ENCODE measurements at regions not wholly inside any gene's neighbourhood (a gene's known extent, or its start where the extent isn't known, plus 50 kb on each side); places are given as distances from the start of the nearest gene placed in this dataset.
A peak's percentile ranks its signal among the peaks of the same experiment; 100 is the strongest.
"Not testable (repeated sequence)": the region's sequence is repeated elsewhere in the genome, so short reads cannot be mapped to it uniquely, and the experiment has no call there.

- no peak for DNase-seq
Measured at GRCh38 chr10:94091649-94092048, 97.9 kb downstream of the PLCE1 start.

DNA sequence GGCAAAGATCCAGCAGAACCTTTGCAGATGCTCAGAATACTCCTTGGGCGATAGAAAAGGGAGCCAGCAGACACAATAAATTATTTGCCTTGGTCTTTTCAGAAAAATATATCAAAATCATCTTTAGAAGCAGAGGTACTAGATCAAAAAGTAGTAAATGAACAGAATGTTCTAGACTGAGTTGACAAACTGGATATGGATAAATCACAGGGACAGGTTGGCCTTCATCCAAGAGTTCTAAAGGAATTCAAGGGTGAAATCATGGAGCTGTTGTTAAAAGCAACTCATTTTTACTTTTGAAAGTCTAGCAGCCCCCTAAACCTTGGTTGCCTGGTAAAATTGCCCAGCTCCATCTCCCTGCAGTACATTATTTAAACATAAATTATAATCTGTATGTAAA is 99.1 kb downstream of the PLCE1 start:
- DNase-seq = peak; percentile 45

DNA sequence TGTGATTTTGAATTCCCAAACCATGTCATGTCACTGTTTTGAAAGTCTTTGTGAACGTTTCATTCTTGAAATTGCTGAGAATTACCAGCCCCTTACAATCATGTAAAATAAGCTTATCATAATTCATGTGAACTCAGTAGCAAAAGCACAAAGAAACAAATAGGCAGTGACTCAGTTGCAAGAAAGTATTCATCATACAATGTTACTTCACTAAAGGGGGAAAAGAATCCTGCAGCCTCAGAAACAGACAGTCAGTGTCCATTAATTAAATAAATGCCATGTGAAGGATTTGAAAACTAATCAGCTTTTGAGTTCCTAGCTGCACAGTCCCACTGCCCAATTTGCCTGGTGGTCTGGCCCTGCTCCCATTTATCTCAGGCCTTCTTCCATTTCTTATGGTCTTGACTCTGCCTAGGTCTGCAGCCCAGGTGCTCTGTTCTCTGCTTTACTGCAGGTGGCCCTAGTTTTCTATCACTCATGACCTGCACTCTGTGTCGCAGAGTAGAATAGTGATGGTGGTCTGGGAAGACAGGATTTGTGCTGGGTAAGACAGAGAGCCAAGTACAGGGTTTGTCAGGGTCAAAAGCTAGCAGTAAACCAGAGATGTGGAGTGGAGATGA is 99.7 kb downstream of the PLCE1 start:
- no peak for DNase-seq

DNA sequence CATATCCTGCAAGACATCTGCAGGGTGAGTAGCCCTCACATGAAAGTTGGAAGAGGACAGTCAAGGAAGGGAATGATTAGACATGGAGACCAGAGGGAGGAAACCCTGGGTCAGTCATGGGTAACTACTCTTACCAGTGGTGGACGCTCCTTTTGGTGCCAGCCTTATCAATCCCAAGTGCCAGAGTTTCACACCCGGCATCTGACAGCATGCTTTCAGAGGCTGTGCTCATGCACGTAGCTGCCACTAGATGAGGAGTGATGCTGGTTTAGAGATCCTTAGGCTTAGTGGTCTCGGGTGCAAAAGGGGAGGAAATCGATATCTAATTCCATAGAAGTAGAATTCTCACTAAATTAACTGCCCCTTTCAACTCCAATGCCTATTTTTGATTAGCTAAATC is 100.8 kb downstream of the PLCE1 start:
- DNase-seq = no peak

GRCh38 chr10:94097656-94098055 is 103.9 kb downstream of the PLCE1 start:
- DNase-seq = no peak

GRCh38 chr10:94098896-94099295 is 105.2 kb downstream of the PLCE1 start:
- no peak for DNase-seq

GRCh38 chr10:94101894-94102293 is 108.2 kb downstream of the PLCE1 start:
- DNase-seq = no peak

DNA sequence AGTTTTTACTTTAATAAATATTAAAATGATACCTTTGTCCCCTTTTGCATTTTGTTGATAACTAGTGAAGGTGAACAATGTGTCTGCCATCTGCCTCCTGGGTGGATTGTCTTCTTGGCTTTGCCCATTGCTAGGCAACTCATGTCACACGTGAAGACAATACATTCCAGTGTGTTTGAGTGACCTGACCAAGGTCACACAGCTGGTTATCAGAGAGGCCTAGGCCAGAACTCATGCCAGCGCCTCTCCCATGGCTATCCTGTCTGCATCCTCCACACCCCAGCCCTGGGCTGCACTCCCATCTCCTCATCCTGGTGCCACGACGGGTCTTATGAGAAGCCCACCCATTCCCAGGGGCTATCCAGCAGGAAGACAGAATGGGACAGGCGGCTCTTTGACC is 108.7 kb downstream of the PLCE1 start:
- no peak for DNase-seq

GRCh38 chr10:94103192-94103591 is 109.5 kb downstream of the PLCE1 start:
- DNase-seq = no peak

GRCh38 chr10:94103801-94104221 is 110.1 kb downstream of the PLCE1 start:
- DNase-seq = peak; percentile 73

DNA sequence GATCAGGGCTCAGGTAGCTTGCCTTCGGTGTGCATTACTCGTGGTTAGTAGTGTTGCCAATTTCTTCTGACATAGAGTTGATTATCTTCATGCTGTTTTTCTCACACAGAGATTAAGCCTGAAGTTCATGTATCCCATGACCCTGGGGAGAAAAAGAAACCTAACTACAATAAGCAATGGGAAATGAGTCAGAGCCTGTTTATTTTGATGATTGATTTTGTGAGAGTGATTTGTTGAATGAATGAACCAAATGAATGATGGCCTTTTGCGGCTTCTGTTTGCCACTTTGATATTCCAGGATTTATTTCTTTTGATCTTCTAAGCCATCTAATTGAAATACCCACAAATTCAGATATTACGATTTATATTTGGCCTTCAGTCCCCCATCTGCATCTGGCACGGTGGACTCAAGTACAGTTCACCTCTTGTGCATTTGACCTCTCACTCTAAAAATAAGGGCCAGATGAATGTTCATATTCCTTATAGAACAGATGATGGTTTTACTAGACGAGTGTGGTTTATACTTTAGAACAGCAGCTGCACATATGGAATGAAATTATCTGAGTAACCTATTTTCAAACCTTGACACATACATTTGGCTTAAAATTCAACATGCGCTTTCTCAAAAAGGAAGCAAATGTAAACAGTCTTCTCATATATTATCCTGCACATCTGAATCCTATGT is 110.7 kb downstream of the PLCE1 start:
- peak; percentile 15 for DNase-seq

- DNase-seq = no peak
Measured at GRCh38 chr10:94105226-94105625, 111.5 kb downstream of the PLCE1 start.

DNA sequence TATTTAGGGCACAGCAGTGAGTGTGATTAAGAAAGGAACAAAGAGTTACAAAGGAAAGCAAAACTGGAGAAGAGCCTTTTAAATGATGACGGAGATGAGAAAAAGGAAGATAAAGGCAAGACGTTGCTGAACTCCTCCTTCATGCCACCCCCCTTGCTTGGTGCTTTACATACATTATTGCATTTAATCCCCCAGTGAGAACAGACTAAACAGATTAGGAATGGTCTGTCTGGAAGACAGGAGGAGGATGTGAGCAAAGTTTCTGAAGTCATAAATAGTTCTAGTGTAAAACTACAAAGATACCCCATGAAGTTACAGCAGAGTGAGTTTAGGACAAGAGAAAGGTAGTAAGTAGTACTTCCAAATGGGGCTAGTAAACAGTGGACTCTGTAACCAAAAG is 113.5 kb downstream of the PLCE1 start:
- no peak for DNase-seq

GRCh38 chr10:94108200-94108599 is 114.5 kb downstream of the PLCE1 start:
- DNase-seq = peak; percentile 82

GRCh38 chr10:94111367-94111766 is 117.6 kb downstream of the PLCE1 start:
- DNase-seq = no peak

DNA sequence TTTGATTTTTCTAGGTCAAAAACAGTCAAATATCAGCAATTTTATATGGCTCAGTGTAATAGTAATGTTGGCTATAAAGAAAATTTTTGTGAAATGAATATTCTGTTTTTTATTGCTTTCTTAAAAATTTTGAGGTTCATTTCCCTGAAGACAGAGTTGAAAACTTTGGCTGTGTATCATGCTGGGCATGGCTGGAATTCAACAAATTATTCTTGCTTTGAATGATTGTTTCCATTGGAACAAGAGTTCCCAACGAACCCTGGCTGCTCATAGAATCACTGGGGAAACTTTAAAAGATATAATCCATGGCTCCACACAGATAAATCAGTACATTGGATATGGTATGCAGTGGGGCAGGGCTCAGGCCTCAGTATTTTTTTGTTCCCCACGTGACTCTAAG is 118.6 kb downstream of the PLCE1 start:
- DNase-seq = peak; percentile 28

- DNase-seq = peak; percentile 66
Measured at GRCh38 chr10:94115725-94116124, 122.0 kb downstream of the PLCE1 start.

- DNase-seq = no peak
Measured at GRCh38 chr10:94116848-94117247, 123.1 kb downstream of the PLCE1 start.

DNA sequence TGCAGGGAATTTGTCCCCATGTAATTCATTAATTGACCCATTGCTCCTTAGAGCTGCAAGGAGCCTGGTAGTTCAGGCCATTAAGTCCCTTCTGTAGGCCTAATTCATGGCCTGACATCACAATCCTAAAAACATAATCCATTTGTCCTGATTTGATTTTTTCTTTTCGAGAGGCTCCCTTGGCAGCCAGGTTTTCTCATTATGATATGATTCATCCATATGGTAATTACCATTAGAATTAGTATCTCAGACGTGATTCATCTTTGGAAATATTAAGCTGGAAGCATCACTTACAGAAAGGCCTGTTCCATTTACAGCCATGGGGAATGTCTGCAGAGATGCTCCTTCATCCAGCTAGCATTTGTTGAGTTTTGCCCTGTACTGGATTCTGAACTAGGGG is 128.5 kb downstream of the PLCE1 start:
- DNase-seq = peak; percentile 59

GRCh38 chr10:94123258-94123995 is 129.7 kb downstream of the PLCE1 start:
- DNase-seq = peak; percentile 93

- DNase-seq = not testable (repeated sequence)
Measured at GRCh38 chr10:94124147-94124546, 130.4 kb downstream of the PLCE1 start.

- DNase-seq = not testable (repeated sequence)
Measured at GRCh38 chr10:94125268-94125667, 131.5 kb downstream of the PLCE1 start.

GRCh38 chr10:94125856-94126255 is 132.1 kb downstream of the PLCE1 start:
- peak; percentile 73 for DNase-seq

All from fibroblast of skin of right quadriceps (primary cell).